Motor neuron (in vitro differentiated cells): ENCODE measurements at regions not wholly inside any gene's neighbourhood (a gene's known extent, or its start where the extent isn't known, plus 50 kb on each side); places are given as distances from the start of the nearest gene placed in this dataset.

Experiments used
- ATAC-seq, 8 experiments: fragments of 200-7000 bp; cut with Tn5 transposase; replicated peaks in 6 of 8; 2 replicates each; pipeline ENCODE4 v1.8.0; 2021; ENCODE audit warnings: mild to moderate bottlenecking in 8 of 8, moderate library complexity in 8 of 8
- H3K27ac ChIP-seq, 2 donors: fragments of 250-450 bp; sonication (Bioruptor Pico); 2 replicates each; pipeline ENCODE4 v1.9.0; 2021; ENCODE audit warnings: antibody characterized with exemption in 2 of 2, mild to moderate bottlenecking in 2 of 2, moderate library complexity in 1 of 2
- H3K4me1 ChIP-seq, 2 donors: fragments of 250-450 bp; sonication (Bioruptor Pico); replicated peaks in 1 of 2; 2 replicates each; pipeline ENCODE4 v1.6.1; 2021; ENCODE audit warnings: antibody characterized with exemption in 2 of 2, mild to moderate bottlenecking in 2 of 2, moderate library complexity in 1 of 2
- H3K4me3 ChIP-seq, 5 donors: fragments of 250-450 bp; sonication (Bioruptor Pico); 2 replicates each; pipeline ENCODE4 v1.9.0; 2021; ENCODE audit warnings: antibody characterized with exemption in 5 of 5, mild to moderate bottlenecking in 5 of 5, moderate library complexity in 4 of 5
- WGBS, 10 experiments: fragments of 450-650 bp; shearing (Covaris generic); methylation state at CpG; one replicate each; pipeline ENCODE4 v1.0.0; 2022; 5-methylcytosine and 5-hydroxymethylcytosine counted together
- in situ Hi-C, 9 experiments: fragments of 400-800 bp; cut with MboI; loops; one replicate each; pipeline ENCODE4 v1.15.0; 2021; ENCODE audit warnings: low sequenced_read_pairs in 9 of 9, low pct_unique_long_range_greater_than_20kb in 2 of 9; ENCODE audit not compliant: unreplicated experiment in 9 of 9

DNA sequence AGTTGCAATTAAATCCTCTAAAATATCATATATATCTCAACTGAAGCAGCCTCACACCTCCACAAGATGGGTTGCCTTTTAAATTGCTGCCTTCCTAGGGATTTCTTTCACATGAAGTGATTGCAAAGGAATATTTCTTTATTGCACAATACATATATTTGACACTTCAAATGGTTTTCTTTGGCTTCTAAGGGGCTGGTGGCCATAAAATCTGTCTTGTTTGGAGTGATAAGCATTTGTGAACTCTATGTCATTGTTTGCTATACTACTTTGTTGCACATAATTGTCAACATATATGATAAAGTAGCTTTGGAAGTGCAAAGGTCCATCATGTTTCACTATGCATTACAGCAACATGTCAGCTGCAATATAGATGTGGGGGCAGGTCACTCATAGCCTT lies 2380.9 kb downstream of the PCDH9 start:
- Histone ChIP-seq H3K4me1 (no peaks in the 10 kb centered on the region), H3K27ac (no peak overlapping the region), H3K4me3 (no peak overlapping the region)
- in situ Hi-C loops = no loop called here
- ATAC-seq = peak in 5 of 8 experiments; percentile 53 to 96 (median 91)

- H3K4me3 ChIP-seq = no peak overlapping the region
- no peak for ATAC-seq
- no peak overlapping the region for H3K27ac ChIP-seq
- no peaks in the 10 kb centered on the region for H3K4me1 ChIP-seq
- 0 to 100% (median 83%) methylated on average over 1 to 6 of the region's 6 CpGs; no CpG with 5 or more reads in 1 of the 10 experiments for WGBS, 10 experiments
- in situ Hi-C loops = no loop called here
These were observed 2382.4 kb downstream of the PCDH9 start for GRCh38 chr13:64847767-64848166.

GRCh38 chr13:64845110-64845509 lies 2385.0 kb downstream of the PCDH9 start:
- no peak overlapping the region for H3K27ac ChIP-seq
- no peaks in the 10 kb centered on the region for H3K4me1 ChIP-seq
- peak in 3 of 8 experiments; percentile 58 to 80 (median 62) for ATAC-seq
- in situ Hi-C loops = no loop called here
- WGBS, 10 experiments = 20 to 100% (median 60%) methylated on average over 1 of the region's 1 CpG; no CpG with 5 or more reads in 2 of the 10 experiments
- no peak overlapping the region for H3K4me3 ChIP-seq

DNA sequence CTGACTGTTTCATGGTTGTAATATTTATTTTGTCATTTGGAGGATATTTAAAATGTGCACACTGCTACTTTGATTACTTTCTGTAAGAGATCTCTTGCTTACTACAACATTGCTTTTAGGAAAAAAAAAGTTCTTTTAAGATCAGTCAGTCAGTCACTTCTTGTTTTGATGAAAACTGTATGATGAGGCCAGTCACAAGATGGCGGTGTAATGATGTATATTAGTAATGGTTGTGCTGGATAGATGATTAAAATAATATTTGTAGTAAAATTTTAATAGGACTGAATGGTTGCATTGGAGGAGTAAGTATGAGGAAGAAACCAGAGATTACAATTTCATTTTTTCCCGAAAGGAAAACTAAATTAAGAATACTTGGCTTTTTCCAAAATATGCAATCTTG lies 2411.1 kb downstream of the PCDH9 start:
- no peak for ATAC-seq
- H3K4me3 ChIP-seq = no peak overlapping the region
- no peaks in the 10 kb centered on the region for H3K4me1 ChIP-seq
- 50 to 100% (median 88%) methylated on average over 2 of the region's 2 CpGs; no CpG with 5 or more reads in 2 of the 10 experiments for WGBS, 10 experiments
- H3K27ac ChIP-seq = no peak overlapping the region
- in situ Hi-C loops = no loop called here

GRCh38 chr13:64817691-64818090 lies 2412.4 kb downstream of the PCDH9 start:
- WGBS, 10 experiments = 22 to 100% (median 81%) methylated on average over 1 to 3 of the region's 3 CpGs; no CpG with 5 or more reads in 1 of the 10 experiments
- Histone ChIP-seq H3K4me3 (no peak overlapping the region), H3K4me1 (no peaks in the 10 kb centered on the region), H3K27ac (no peak overlapping the region)
- in situ Hi-C loops = no loop called here
- peak in 2 of 8 experiments; percentile 24 to 85 for ATAC-seq

DNA sequence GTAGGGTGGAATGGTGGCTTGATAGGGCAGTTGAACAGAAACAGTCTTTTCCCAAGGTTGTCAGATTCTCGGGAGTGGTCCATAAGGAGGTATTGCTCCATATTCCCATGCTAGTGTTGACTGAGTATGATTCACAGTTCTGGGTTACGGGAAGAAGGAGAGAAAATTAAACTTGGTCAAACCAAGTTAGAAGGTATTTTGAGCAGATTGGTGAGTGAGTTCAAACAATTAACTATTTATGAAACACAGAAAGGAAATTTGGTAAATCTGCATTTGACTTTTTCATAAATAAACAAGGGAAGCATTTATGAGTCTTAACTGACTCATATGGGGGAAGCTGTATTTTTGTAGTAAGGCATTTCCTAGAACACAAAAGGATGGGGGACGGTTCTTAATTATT lies 2419.4 kb downstream of the PCDH9 start:
- Histone ChIP-seq H3K4me1 (no peaks in the 10 kb centered on the region), H3K27ac (no peak overlapping the region), H3K4me3 (no peak overlapping the region)
- in situ Hi-C loops = no loop called here
- ATAC-seq = peak in 2 of 8 experiments; percentile 63
- WGBS, 10 experiments = 29 to 100% (median 100%) methylated on average over 1 to 3 of the region's 3 CpGs; no CpG with 5 or more reads in 1 of the 10 experiments

DNA sequence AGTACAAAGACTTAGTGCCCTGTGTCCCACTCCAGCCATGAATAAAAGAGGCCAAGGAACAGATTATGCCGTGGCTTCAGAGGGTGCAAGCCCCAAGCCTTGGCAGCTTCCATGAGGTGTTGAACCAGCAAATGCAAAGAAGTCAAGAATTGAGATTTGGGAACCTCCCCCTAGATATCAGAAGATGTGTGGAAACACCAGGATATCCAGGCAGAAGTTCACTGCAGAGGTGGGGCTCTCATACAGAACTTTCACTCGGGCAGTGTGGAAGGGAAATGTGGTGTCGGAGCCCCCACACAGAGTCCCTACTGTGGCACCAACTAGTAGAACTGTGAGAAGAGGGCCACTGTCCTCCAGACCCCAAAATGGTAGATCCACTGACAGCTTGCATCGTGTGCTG lies 2421.4 kb downstream of the PCDH9 start:
- no peak overlapping the region for H3K27ac ChIP-seq
- H3K4me1 ChIP-seq = no peaks in the 10 kb centered on the region
- WGBS, 10 experiments = 40 to 100% (median 86%) methylated on average over 1 to 2 of the region's 4 CpGs; no CpG with 5 or more reads in 3 of the 10 experiments
- H3K4me3 ChIP-seq = no peak overlapping the region
- no peak for ATAC-seq
- in situ Hi-C loops = no loop called here

- WGBS, 10 experiments = 8 to 100% (median 86%) methylated on average over 1 to 4 of the region's 4 CpGs; no CpG with 5 or more reads in 1 of the 10 experiments
- Histone ChIP-seq H3K4me1 (peaks cover 0 to 3% of the 10 kb centered on the region in 2 donors), H3K4me3 (no peak overlapping the region), H3K27ac (no peak overlapping the region)
- ATAC-seq = no peak
- in situ Hi-C loops = no loop called here
These were observed 2428.4 kb downstream of the PCDH9 start for GRCh38 chr13:64801768-64802167.

- ATAC-seq = no peak
- WGBS, 10 experiments = 9 to 95% (median 84%) methylated on average over 1 to 4 of the region's 4 CpGs
- Histone ChIP-seq H3K27ac (no peak overlapping the region), H3K4me1 (peaks cover 0 to 3% of the 10 kb centered on the region in 2 donors), H3K4me3 (no peak overlapping the region)
- in situ Hi-C loops = no loop called here
These were observed 2431.7 kb downstream of the PCDH9 start for GRCh38 chr13:64798422-64798821.

GRCh38 chr13:64793592-64793991 lies 2436.5 kb downstream of the PCDH9 start:
- Histone ChIP-seq H3K4me3 (no peak overlapping the region), H3K4me1 (no peaks in the 10 kb centered on the region), H3K27ac (no peak overlapping the region)
- in situ Hi-C loops = no loop called here
- WGBS, 10 experiments = 10 to 100% (median 90%) methylated on average over 1 to 3 of the region's 3 CpGs; no CpG with 5 or more reads in 1 of the 10 experiments
- ATAC-seq = no peak

- in situ Hi-C loops = no loop called here
These were observed 2437.0 kb downstream of the PCDH9 start for GRCh38 chr13:64793131-64793530.

GRCh38 chr13:64791373-64791772 lies 2438.8 kb downstream of the PCDH9 start:
- H3K27ac ChIP-seq = no peak overlapping the region
- in situ Hi-C loops = no loop called here
- ATAC-seq = no peak
- no peak overlapping the region for H3K4me3 ChIP-seq
- no peaks in the 10 kb centered on the region for H3K4me1 ChIP-seq
- 69 to 100% (median 95%) methylated on average over 1 to 4 of the region's 4 CpGs; no CpG with 5 or more reads in 3 of the 10 experiments for WGBS, 10 experiments

More at GRCh38 chr13:64793131-64793530, 2437.0 kb downstream of the PCDH9 start:
- Histone ChIP-seq H3K4me1 (no peaks in the 10 kb centered on the region), H3K27ac (no peak overlapping the region), H3K4me3 (no peak overlapping the region)
- 55 to 100% (median 100%) methylated on average over 1 to 3 of the region's 3 CpGs; no CpG with 5 or more reads in 2 of the 10 experiments for WGBS, 10 experiments
- ATAC-seq = no peak

DNA sequence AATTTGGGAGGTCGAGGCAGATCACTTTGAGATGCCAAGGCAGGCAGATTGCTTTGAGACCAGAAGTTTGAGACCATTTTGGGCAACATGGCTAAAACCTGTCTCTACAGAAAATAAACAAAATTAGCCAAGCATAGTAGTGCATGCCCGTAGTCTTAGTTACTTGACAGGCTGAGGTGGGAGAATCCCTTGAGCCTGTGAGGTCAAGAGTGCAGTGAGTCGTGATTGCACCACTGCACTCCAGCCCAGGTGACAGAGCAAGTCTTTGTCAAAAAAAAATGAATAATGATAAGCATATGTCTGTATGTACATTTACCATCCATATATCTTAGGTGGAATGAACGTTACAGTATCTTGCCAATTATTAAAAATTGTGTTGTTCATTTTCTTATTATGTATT lies 2447.7 kb downstream of the PCDH9 start:
- no peaks in the 10 kb centered on the region for H3K4me1 ChIP-seq
- 12 to 91% (median 66%) methylated on average over 1 to 4 of the region's 4 CpGs; no CpG with 5 or more reads in 2 of the 10 experiments for WGBS, 10 experiments
- H3K4me3 ChIP-seq = no peak overlapping the region
- no peak overlapping the region for H3K27ac ChIP-seq
- in situ Hi-C loops = no loop called here
- ATAC-seq = peak in 2 of 8 experiments; percentile 31 to 83

- in situ Hi-C loops = no loop called here
These were observed 2452.1 kb downstream of the PCDH9 start for GRCh38 chr13:64778002-64778401.

More at GRCh38 chr13:64778002-64778401, 2452.1 kb downstream of the PCDH9 start:
- WGBS, 10 experiments = 0 to 100% (median 82%) methylated on average over 1 of the region's 1 CpG
- no peaks in the 10 kb centered on the region for H3K4me1 ChIP-seq
- no peak overlapping the region for H3K27ac ChIP-seq
- H3K4me3 ChIP-seq = no peak overlapping the region
- no peak for ATAC-seq
